ENCODE measurements at regions not wholly inside any gene's neighbourhood (a gene's known extent, or its start where the extent isn't known, plus 50 kb on each side); places are given as distances from the start of the nearest gene placed in this dataset.
A peak's percentile ranks its signal among the peaks of the same experiment; 100 is the strongest.

- Histone ChIP-seq H3K4me3 (no peak overlapping the region), H3K9me3 (replicated peaks) (no peaks in the 10 kb centered on the region), H3K36me3 (no peaks in the 10 kb centered on the region), H3K27ac (peak overlapping the region; percentile 37), H3K4me1 (replicated peaks) (peaks cover 13% of the 10 kb centered on the region), H3K27me3 (replicated peaks) (no peaks in the 10 kb centered on the region)
- peak in 1 of 2 experiments; percentile 60 for DNase-seq (ENCODE audit: low read depth in 1 of 2, low spot score in 2 of 2)
These were observed 146.1 kb downstream of the TMEM167A start for GRCh38 chr5:82931110-82931509.

- Histone ChIP-seq H3K36me3 (no peaks in the 10 kb centered on the region), H3K4me1 (replicated peaks) (peaks cover 6% of the 10 kb centered on the region; the same call in 1 of the 2 replicates), H3K4me3 (no peak overlapping the region), H3K27ac (no peak overlapping the region), H3K9me3 (replicated peaks) (no peaks in the 10 kb centered on the region), H3K27me3 (replicated peaks) (no peaks in the 10 kb centered on the region)
- no peak for DNase-seq (ENCODE audit: low read depth in 1 of 2, low spot score in 2 of 2)
These were observed 152.2 kb downstream of the TMEM167A start for GRCh38 chr5:82925061-82925411.

GRCh38 chr5:82924226-82925060 lies 152.8 kb downstream of the TMEM167A start:
- Histone ChIP-seq H3K27ac (no peak overlapping the region), H3K9me3 (replicated peaks) (no peaks in the 10 kb centered on the region), H3K4me1 (replicated peaks) (peaks cover 6% of the 10 kb centered on the region; the same call in 1 of the 2 replicates), H3K27me3 (replicated peaks) (no peaks in the 10 kb centered on the region), H3K36me3 (no peaks in the 10 kb centered on the region), H3K4me3 (no peak overlapping the region)
- DNase-seq (ENCODE audit: low read depth in 1 of 2, low spot score in 2 of 2): no peak

- no peak overlapping the region for H3K27ac ChIP-seq
- H3K27me3 ChIP-seq (replicated peaks): no peaks in the 10 kb centered on the region
- no peak overlapping the region for H3K4me3 ChIP-seq
- no peaks in the 10 kb centered on the region for H3K9me3 ChIP-seq (replicated peaks)
- no peaks in the 10 kb centered on the region for H3K36me3 ChIP-seq
- peaks cover 11% of the 10 kb centered on the region for H3K4me1 ChIP-seq (replicated peaks)
- no peak for DNase-seq (ENCODE audit: low read depth in 1 of 2, low spot score in 2 of 2)
These were observed 155.0 kb downstream of the TMEM167A start for GRCh38 chr5:82922086-82922734.

- Histone ChIP-seq H3K27ac (no peak overlapping the region), H3K4me3 (no peak overlapping the region), H3K27me3 (replicated peaks) (no peaks in the 10 kb centered on the region), H3K4me1 (replicated peaks) (peaks cover 5% of the 10 kb centered on the region), H3K9me3 (replicated peaks) (no peaks in the 10 kb centered on the region; the same call in 1 of the 2 replicates), H3K36me3 (no peaks in the 10 kb centered on the region)
- DNase-seq (ENCODE audit: low read depth in 1 of 2, low spot score in 2 of 2): peak in 1 of 2 experiments; percentile 19
These were observed 158.7 kb downstream of the TMEM167A start for GRCh38 chr5:82918311-82919031.

- Histone ChIP-seq H3K4me1 (replicated peaks) (peaks cover 5% of the 10 kb centered on the region), H3K4me3 (no peak overlapping the region), H3K9me3 (replicated peaks) (no peaks in the 10 kb centered on the region; the same call in 1 of the 2 replicates), H3K36me3 (no peaks in the 10 kb centered on the region), H3K27ac (no peak overlapping the region), H3K27me3 (replicated peaks) (no peaks in the 10 kb centered on the region)
- DNase-seq (ENCODE audit: low read depth in 1 of 2, low spot score in 2 of 2): no peak
These were observed 159.6 kb downstream of the TMEM167A start for GRCh38 chr5:82917584-82917983.

GRCh38 chr5:82913971-82914370 lies 163.2 kb downstream of the TMEM167A start:
- Histone ChIP-seq H3K4me1 (replicated peaks) (peaks cover 5% of the 10 kb centered on the region), H3K27me3 (replicated peaks) (no peaks in the 10 kb centered on the region), H3K36me3 (no peaks in the 10 kb centered on the region), H3K27ac (no peak overlapping the region), H3K9me3 (replicated peaks) (no peaks in the 10 kb centered on the region; the same call in 1 of the 2 replicates), H3K4me3 (no peak overlapping the region)
- DNase-seq (ENCODE audit: low read depth in 1 of 2, low spot score in 2 of 2): no peak

GRCh38 chr5:82912462-82912861 lies 164.7 kb downstream of the TMEM167A start:
- Histone ChIP-seq H3K4me3 (no peak overlapping the region), H3K9me3 (replicated peaks) (no peaks in the 10 kb centered on the region; the same call in 1 of the 2 replicates), H3K36me3 (no peaks in the 10 kb centered on the region), H3K27me3 (replicated peaks) (no peaks in the 10 kb centered on the region), H3K27ac (no peak overlapping the region), H3K4me1 (replicated peaks) (no peaks in the 10 kb centered on the region)
- DNase-seq (ENCODE audit: low read depth in 1 of 2, low spot score in 2 of 2): no peak

GRCh38 chr5:82911910-82912309 lies 165.3 kb downstream of the TMEM167A start:
- H3K4me3 ChIP-seq: no peak overlapping the region
- DNase-seq (ENCODE audit: low read depth in 1 of 2, low spot score in 2 of 2): no peak
- no peaks in the 10 kb centered on the region for H3K27me3 ChIP-seq (replicated peaks)
- H3K4me1 ChIP-seq (replicated peaks): no peaks in the 10 kb centered on the region
- no peak overlapping the region for H3K27ac ChIP-seq
- H3K9me3 ChIP-seq (replicated peaks): no peaks in the 10 kb centered on the region; the same call in 1 of the 2 replicates
- no peaks in the 10 kb centered on the region for H3K36me3 ChIP-seq

- H3K27me3 ChIP-seq (replicated peaks): no peaks in the 10 kb centered on the region
- no peak overlapping the region for H3K4me3 ChIP-seq
- H3K36me3 ChIP-seq: no peaks in the 10 kb centered on the region
- H3K4me1 ChIP-seq (replicated peaks): no peaks in the 10 kb centered on the region
- DNase-seq (ENCODE audit: low read depth in 1 of 2, low spot score in 2 of 2): no peak
- no peak overlapping the region for H3K27ac ChIP-seq
- no peaks in the 10 kb centered on the region; the same call in 1 of the 2 replicates for H3K9me3 ChIP-seq (replicated peaks)
These were observed 166.3 kb downstream of the TMEM167A start for GRCh38 chr5:82910905-82911304.

- Histone ChIP-seq H3K36me3 (no peaks in the 10 kb centered on the region), H3K4me3 (no peak overlapping the region), H3K27me3 (replicated peaks) (no peaks in the 10 kb centered on the region), H3K4me1 (replicated peaks) (no peaks in the 10 kb centered on the region), H3K9me3 (replicated peaks) (no peaks in the 10 kb centered on the region; the same call in 1 of the 2 replicates), H3K27ac (no peak overlapping the region)
- no peak for DNase-seq (ENCODE audit: low read depth in 1 of 2, low spot score in 2 of 2)
These were observed 166.7 kb downstream of the TMEM167A start for GRCh38 chr5:82910491-82910890.

- Histone ChIP-seq H3K36me3 (no peaks in the 10 kb centered on the region), H3K27me3 (replicated peaks) (no peaks in the 10 kb centered on the region), H3K9me3 (replicated peaks) (no peaks in the 10 kb centered on the region), H3K4me3 (no peak overlapping the region), H3K4me1 (replicated peaks) (no peaks in the 10 kb centered on the region), H3K27ac (no peak overlapping the region)
- no peak for DNase-seq (ENCODE audit: low read depth in 1 of 2, low spot score in 2 of 2)
These were observed 167.4 kb downstream of the TMEM167A start for GRCh38 chr5:82909771-82910170.

GRCh38 chr5:82905986-82906385 lies 171.2 kb downstream of the TMEM167A start:
- no peak overlapping the region for H3K4me3 ChIP-seq
- H3K27ac ChIP-seq: no peak overlapping the region
- no peaks in the 10 kb centered on the region for H3K27me3 ChIP-seq (replicated peaks)
- no peaks in the 10 kb centered on the region for H3K4me1 ChIP-seq (replicated peaks)
- DNase-seq (ENCODE audit: low read depth in 1 of 2, low spot score in 2 of 2): no peak
- H3K9me3 ChIP-seq (replicated peaks): peaks cover 6% of the 10 kb centered on the region; the same call in 1 of the 2 replicates
- H3K36me3 ChIP-seq: no peaks in the 10 kb centered on the region

Measured in SJSA1 (cell line).